Mesendoderm (in vitro differentiated cells): ENCODE measurements at regions not wholly inside any gene's neighbourhood (a gene's known extent, or its start where the extent isn't known, plus 50 kb on each side); places are given as distances from the start of the nearest gene placed in this dataset.
"Not testable (repeated sequence)": the region's sequence is repeated elsewhere in the genome, so short reads cannot be mapped to it uniquely, and the experiment has no call there.

Source experiments
- DNase-seq: peaks from one replicate; pipeline ENCODE4 v3.0.0; 2013
- H2AK5ac ChIP-seq: 2 replicates; pipeline ENCODE4 v1.6.1; 2013; ENCODE audit warnings: low read length, inconsistent platforms
- H2BK120ac ChIP-seq: 2 replicates; pipeline ENCODE4 v1.6.1; 2013; ENCODE audit warnings: low read depth, mild to moderate bottlenecking, low read length, moderate library complexity, mixed read lengths
- H2BK15ac ChIP-seq: replicated peaks from 2 replicates; pipeline ENCODE4 v1.6.1; 2013; ENCODE audit warnings: low read depth, mild to moderate bottlenecking, moderate library complexity
- H2BK5ac ChIP-seq: 2 replicates; pipeline ENCODE4 v1.6.1; 2013; ENCODE audit warnings: low read length, inconsistent platforms
- H3K18ac ChIP-seq: 2 replicates; pipeline ENCODE4 v1.6.1; 2013; ENCODE audit warnings: mild to moderate bottlenecking, low read length, mixed read lengths
- H3K23ac ChIP-seq: one replicate; pipeline ENCODE4 v1.6.1; 2013; ENCODE audit warnings: low read length
- H3K27ac ChIP-seq: 2 replicates; pipeline ENCODE4 v1.5.1; 2013; ENCODE audit warnings: low read depth, mild to moderate bottlenecking, inconsistent platforms, low read length, moderate library complexity
- H3K27me3 ChIP-seq: 2 replicates; pipeline ENCODE4 v1.6.1; 2013; ENCODE audit warnings: low read length, control low read depth, mild to moderate bottlenecking, inconsistent platforms; ENCODE audit not compliant: insufficient read depth, poor library complexity
- H3K36me3 ChIP-seq: 2 replicates; pipeline ENCODE4 v1.6.1; 2013; ENCODE audit warnings: low read length, inconsistent platforms; ENCODE audit not compliant: control insufficient read depth, insufficient read depth
- H3K4ac ChIP-seq: one replicate; pipeline ENCODE4 v1.6.1; 2013; ENCODE audit warnings: low read depth, mild to moderate bottlenecking, low read length, moderate library complexity
- H3K4me1 ChIP-seq: 2 replicates; pipeline ENCODE4 v1.6.1; 2013; ENCODE audit warnings: low read depth, low read length, inconsistent platforms; ENCODE audit not compliant: control insufficient read depth
- H3K4me2 ChIP-seq: 2 replicates; pipeline ENCODE4 v1.6.1; 2013; ENCODE audit warnings: low read length
- H3K4me3 ChIP-seq: 2 replicates; pipeline ENCODE4 v1.5.1; 2013; ENCODE audit warnings: mild to moderate bottlenecking, low read length
- H3K56ac ChIP-seq: one replicate; pipeline ENCODE4 v1.6.1; 2013; ENCODE audit warnings: low read length
- H3K79me1 ChIP-seq: 2 replicates; pipeline ENCODE4 v1.6.1; 2013; ENCODE audit warnings: low read length, inconsistent platforms
- H3K79me2 ChIP-seq: 2 replicates; pipeline ENCODE4 v1.6.1; 2013; ENCODE audit warnings: mild to moderate bottlenecking, low read length; ENCODE audit not compliant: control insufficient read depth, insufficient read depth
- H3K9ac ChIP-seq: 2 replicates; pipeline ENCODE4 v1.6.1; 2013; ENCODE audit warnings: low read length, inconsistent platforms
- H4K5ac ChIP-seq: one replicate; pipeline ENCODE4 v1.6.1; 2013; ENCODE audit warnings: low read length
- H4K8ac ChIP-seq: one replicate; pipeline ENCODE4 v1.6.1; 2013; ENCODE audit warnings: low read depth, mild to moderate bottlenecking, control low read depth, low read length, moderate library complexity
- WGBS: extraction: QIAGEN DNeasy Blood & Tissue Kit; methylation state at CpG from one replicate; pipeline ENCODE4 v1.1.7; 2013; ENCODE audit warnings: low lambda C conversion rate, missing lambda C conversion rate; ENCODE audit not compliant: insufficient coverage; ENCODE audit errors: extremely low coverage; 5-methylcytosine and 5-hydroxymethylcytosine counted together

- H3K23ac ChIP-seq, H3K79me2 ChIP-seq, H3K9ac ChIP-seq, H3K79me1 ChIP-seq, H3K4me1 ChIP-seq, H3K56ac ChIP-seq, H3K27me3 ChIP-seq, H2AK5ac ChIP-seq, H2BK120ac ChIP-seq, H4K5ac ChIP-seq, H3K27ac ChIP-seq, H2BK15ac ChIP-seq, H3K36me3 ChIP-seq, H4K8ac ChIP-seq, H3K4me2 ChIP-seq, H2BK5ac ChIP-seq, H3K18ac ChIP-seq, H3K4ac ChIP-seq: not testable (repeated sequence)
- WGBS = 96% methylated on average over 16 of the region's 28 CpGs
- DNase-seq = peak; percentile 33
- peak overlapping the region; percentile 35 for H3K4me3 ChIP-seq
Observed at GRCh38 chr1:224013626-224014329, 100.1 kb upstream of the FBXO28 start.

- not testable (repeated sequence) for H4K5ac ChIP-seq, H3K23ac ChIP-seq, H3K18ac ChIP-seq, H3K4me1 ChIP-seq, H3K36me3 ChIP-seq, H3K27me3 ChIP-seq, H3K4me3 ChIP-seq, H3K79me1 ChIP-seq, H4K8ac ChIP-seq, H2BK15ac ChIP-seq, H3K56ac ChIP-seq, H3K4me2 ChIP-seq, H3K27ac ChIP-seq, H3K9ac ChIP-seq, H3K79me2 ChIP-seq, H2AK5ac ChIP-seq, H3K4ac ChIP-seq, H2BK120ac ChIP-seq, H2BK5ac ChIP-seq
- peak; percentile 37 for DNase-seq
- 100% methylated on average over 11 of the region's 19 CpGs for WGBS
Observed at GRCh38 chr1:224012807-224013434, 101.0 kb upstream of the FBXO28 start.

- no CpG with 5 or more reads among the region's 15 CpGs for WGBS
- not testable (repeated sequence) for H3K27ac ChIP-seq, DNase-seq, H3K18ac ChIP-seq, H3K4ac ChIP-seq, H4K5ac ChIP-seq, H3K4me2 ChIP-seq, H3K23ac ChIP-seq, H4K8ac ChIP-seq, H3K27me3 ChIP-seq, H3K4me1 ChIP-seq, H3K79me1 ChIP-seq, H2AK5ac ChIP-seq, H3K79me2 ChIP-seq, H3K4me3 ChIP-seq, H3K9ac ChIP-seq, H3K56ac ChIP-seq, H3K36me3 ChIP-seq, H2BK5ac ChIP-seq, H2BK120ac ChIP-seq, H2BK15ac ChIP-seq
Observed at GRCh38 chr1:224012162-224012561, 101.7 kb upstream of the FBXO28 start.

DNA sequence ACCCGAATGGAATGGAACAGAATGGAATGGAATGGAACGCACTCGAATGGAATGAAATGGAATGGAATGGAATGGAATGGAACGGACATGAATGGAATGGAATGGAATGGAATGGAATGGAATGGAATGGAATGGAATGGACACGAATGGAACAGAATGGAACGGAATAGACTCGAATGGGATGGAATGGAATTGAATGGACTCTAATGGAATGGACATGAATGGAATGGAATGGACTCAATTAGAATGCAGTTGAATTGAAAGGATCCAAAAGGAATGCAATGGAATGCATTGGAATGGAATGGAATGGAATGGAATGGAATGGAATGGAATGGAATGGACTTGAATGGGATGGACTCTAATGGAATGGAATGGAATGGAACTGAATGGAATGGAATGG is 102.2 kb upstream of the FBXO28 start:
- H3K4me3 ChIP-seq, H3K27ac ChIP-seq: not testable (repeated sequence)

DNA sequence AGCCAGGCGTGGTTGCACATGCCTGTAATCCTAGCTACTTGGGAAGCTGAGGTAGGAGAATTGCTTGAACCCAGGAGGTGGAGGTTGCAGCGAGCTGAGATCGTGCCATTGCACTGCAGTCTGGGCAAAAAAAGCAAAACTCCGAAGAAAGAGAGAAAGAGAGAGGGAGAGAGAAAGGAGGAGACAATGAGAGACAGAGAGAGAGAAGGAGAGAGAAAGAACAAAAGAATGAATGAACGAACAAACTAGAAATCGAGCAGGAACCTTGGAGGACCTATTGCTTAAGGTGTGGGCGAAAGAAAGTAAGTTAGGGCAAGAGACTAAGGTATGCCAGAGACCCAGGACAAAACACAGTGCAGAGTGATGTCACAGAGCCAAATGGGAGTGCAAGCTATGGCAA is 102.8 kb upstream of the FBXO28 start:
- H3K4me1 ChIP-seq, H2BK120ac ChIP-seq, H3K4ac ChIP-seq, H3K36me3 ChIP-seq, H3K4me2 ChIP-seq, H2AK5ac ChIP-seq, H3K56ac ChIP-seq, H3K9ac ChIP-seq, H3K23ac ChIP-seq, H2BK15ac ChIP-seq, H3K79me2 ChIP-seq, H3K18ac ChIP-seq, H3K79me1 ChIP-seq, H4K8ac ChIP-seq, H3K4me3 ChIP-seq, H2BK5ac ChIP-seq, H4K5ac ChIP-seq, H3K27ac ChIP-seq, H3K27me3 ChIP-seq, DNase-seq: not testable (repeated sequence)
- no CpG with 5 or more reads among the region's 7 CpGs for WGBS

More for the DNA sequence above, 102.2 kb upstream of the FBXO28 start:
- not testable (repeated sequence) for H2BK15ac ChIP-seq, H4K5ac ChIP-seq, H2BK120ac ChIP-seq, H2BK5ac ChIP-seq, H2AK5ac ChIP-seq, H3K9ac ChIP-seq, H3K18ac ChIP-seq, H3K79me1 ChIP-seq, H4K8ac ChIP-seq, H3K23ac ChIP-seq, H3K4ac ChIP-seq, H3K4me1 ChIP-seq, H3K4me2 ChIP-seq, H3K56ac ChIP-seq, H3K79me2 ChIP-seq, H3K27me3 ChIP-seq, H3K36me3 ChIP-seq
- peak; percentile 1 for DNase-seq
- 100% methylated on average over 1 of the region's 7 CpGs for WGBS

GRCh38 chr1:224005973-224006372 is 107.9 kb upstream of the FBXO28 start:
- not testable (repeated sequence) for H3K36me3 ChIP-seq, H4K8ac ChIP-seq, H4K5ac ChIP-seq, H3K4ac ChIP-seq, H2BK120ac ChIP-seq, H3K27me3 ChIP-seq, H3K79me1 ChIP-seq, DNase-seq, H3K4me3 ChIP-seq, H3K56ac ChIP-seq, H2BK15ac ChIP-seq, H3K4me1 ChIP-seq, H2BK5ac ChIP-seq, H2AK5ac ChIP-seq, H3K23ac ChIP-seq, H3K79me2 ChIP-seq, H3K27ac ChIP-seq, H3K4me2 ChIP-seq, H3K18ac ChIP-seq, H3K9ac ChIP-seq
- no CpG with 5 or more reads among the region's 3 CpGs for WGBS
